ENCODE measurements at regions not wholly inside any gene's neighbourhood (a gene's known extent, or its start where the extent isn't known, plus 50 kb on each side); places are given as distances from the start of the nearest gene placed in this dataset.
"Not testable (repeated sequence)": the region's sequence is repeated elsewhere in the genome, so short reads cannot be mapped to it uniquely, and the experiment has no call there.

- DNase-seq (ENCODE audit: low read depth), result no peak
Measured at GRCh38 chr18:1045658-1046057, 141.0 kb downstream of the ADCYAP1 start.

GRCh38 chr18:1047406-1047805, 142.7 kb downstream of the ADCYAP1 start:
- DNase-seq (ENCODE audit: low read depth), result peak; percentile 11

GRCh38 chr18:1048032-1048431, 143.4 kb downstream of the ADCYAP1 start:
- DNase-seq (ENCODE audit: low read depth), result no peak

- no peak for DNase-seq (ENCODE audit: low read depth)
Measured at GRCh38 chr18:1049173-1049572, 144.5 kb downstream of the ADCYAP1 start.

GRCh38 chr18:1050012-1050657, 145.5 kb downstream of the ADCYAP1 start:
- DNase-seq (ENCODE audit: low read depth), result no peak

GRCh38 chr18:1052301-1052700, 147.6 kb downstream of the ADCYAP1 start:
- no peak for DNase-seq (ENCODE audit: low read depth)

GRCh38 chr18:1053331-1054315, 149.0 kb downstream of the ADCYAP1 start:
- no peak for DNase-seq (ENCODE audit: low read depth)

- no peak for DNase-seq (ENCODE audit: low read depth)
Measured at GRCh38 chr18:1056404-1056803, 151.7 kb downstream of the ADCYAP1 start.

- DNase-seq (ENCODE audit: low read depth), result no peak
Measured at GRCh38 chr18:1057367-1057766, 152.7 kb downstream of the ADCYAP1 start.

GRCh38 chr18:1062588-1062987, 157.9 kb downstream of the ADCYAP1 start:
- no peak for DNase-seq (ENCODE audit: low read depth)

- no peak for DNase-seq (ENCODE audit: low read depth)
Measured at GRCh38 chr18:1075322-1075721, 170.7 kb downstream of the ADCYAP1 start.

GRCh38 chr18:1075876-1076275, 171.2 kb downstream of the ADCYAP1 start:
- no peak for DNase-seq (ENCODE audit: low read depth)

- no peak for DNase-seq (ENCODE audit: low read depth)
Measured at GRCh38 chr18:1078301-1078700, 173.6 kb downstream of the ADCYAP1 start.

GRCh38 chr18:1083675-1084074, 179.0 kb downstream of the ADCYAP1 start:
- not testable (repeated sequence) for DNase-seq (ENCODE audit: low read depth)

- no peak for DNase-seq (ENCODE audit: low read depth)
Measured at GRCh38 chr18:1090758-1091157, 186.1 kb downstream of the ADCYAP1 start.

GRCh38 chr18:1092228-1092627, 187.6 kb downstream of the ADCYAP1 start:
- DNase-seq (ENCODE audit: low read depth), result no peak

GRCh38 chr18:1094409-1094808, 189.7 kb downstream of the ADCYAP1 start:
- DNase-seq (ENCODE audit: low read depth), result peak; percentile 51

GRCh38 chr18:1097991-1098735, 193.5 kb downstream of the ADCYAP1 start:
- not testable (repeated sequence) for DNase-seq (ENCODE audit: low read depth)

GRCh38 chr18:1102848-1103247, 198.2 kb downstream of the ADCYAP1 start:
- DNase-seq (ENCODE audit: low read depth), result no peak

- DNase-seq (ENCODE audit: low read depth), result no peak
Measured at GRCh38 chr18:1103537-1103936, 198.9 kb downstream of the ADCYAP1 start.

GRCh38 chr18:1104181-1104881, 199.7 kb downstream of the ADCYAP1 start:
- DNase-seq (ENCODE audit: low read depth), result peak; percentile 69

GRCh38 chr18:1124495-1124894, 219.8 kb downstream of the ADCYAP1 start:
- no peak for DNase-seq (ENCODE audit: low read depth)

Data from stromal cell of bone marrow (primary cell).